AG09319 (cell line): ENCODE measurements at regions not wholly inside any gene's neighbourhood (a gene's known extent, or its start where the extent isn't known, plus 50 kb on each side); places are given as distances from the start of the nearest gene placed in this dataset.

Source experiments
- DNase-seq: peaks from one replicate; pipeline ENCODE4 v3.0.0-alpha.2; 2010; ENCODE audit warnings: low read depth; ENCODE audit errors: extremely low read depth
- TF ChIP-seq, protein P1 (sequence below): IDR thresholded peaks from 2 replicates; pipeline ENCODE4 v1.5.1; 2011; ENCODE audit warnings: low read depth, mild to moderate bottlenecking, inconsistent platforms, low read length, moderate library complexity

GRCh38 chr2:220452561-220452960, 825.1 kb downstream of the SLC4A3 start:
- DNase-seq: no peak
- TF ChIP-seq, protein P1, sequence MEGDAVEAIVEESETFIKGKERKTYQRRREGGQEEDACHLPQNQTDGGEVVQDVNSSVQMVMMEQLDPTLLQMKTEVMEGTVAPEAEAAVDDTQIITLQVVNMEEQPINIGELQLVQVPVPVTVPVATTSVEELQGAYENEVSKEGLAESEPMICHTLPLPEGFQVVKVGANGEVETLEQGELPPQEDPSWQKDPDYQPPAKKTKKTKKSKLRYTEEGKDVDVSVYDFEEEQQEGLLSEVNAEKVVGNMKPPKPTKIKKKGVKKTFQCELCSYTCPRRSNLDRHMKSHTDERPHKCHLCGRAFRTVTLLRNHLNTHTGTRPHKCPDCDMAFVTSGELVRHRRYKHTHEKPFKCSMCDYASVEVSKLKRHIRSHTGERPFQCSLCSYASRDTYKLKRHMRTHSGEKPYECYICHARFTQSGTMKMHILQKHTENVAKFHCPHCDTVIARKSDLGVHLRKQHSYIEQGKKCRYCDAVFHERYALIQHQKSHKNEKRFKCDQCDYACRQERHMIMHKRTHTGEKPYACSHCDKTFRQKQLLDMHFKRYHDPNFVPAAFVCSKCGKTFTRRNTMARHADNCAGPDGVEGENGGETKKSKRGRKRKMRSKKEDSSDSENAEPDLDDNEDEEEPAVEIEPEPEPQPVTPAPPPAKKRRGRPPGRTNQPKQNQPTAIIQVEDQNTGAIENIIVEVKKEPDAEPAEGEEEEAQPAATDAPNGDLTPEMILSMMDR: no peak

DNA sequence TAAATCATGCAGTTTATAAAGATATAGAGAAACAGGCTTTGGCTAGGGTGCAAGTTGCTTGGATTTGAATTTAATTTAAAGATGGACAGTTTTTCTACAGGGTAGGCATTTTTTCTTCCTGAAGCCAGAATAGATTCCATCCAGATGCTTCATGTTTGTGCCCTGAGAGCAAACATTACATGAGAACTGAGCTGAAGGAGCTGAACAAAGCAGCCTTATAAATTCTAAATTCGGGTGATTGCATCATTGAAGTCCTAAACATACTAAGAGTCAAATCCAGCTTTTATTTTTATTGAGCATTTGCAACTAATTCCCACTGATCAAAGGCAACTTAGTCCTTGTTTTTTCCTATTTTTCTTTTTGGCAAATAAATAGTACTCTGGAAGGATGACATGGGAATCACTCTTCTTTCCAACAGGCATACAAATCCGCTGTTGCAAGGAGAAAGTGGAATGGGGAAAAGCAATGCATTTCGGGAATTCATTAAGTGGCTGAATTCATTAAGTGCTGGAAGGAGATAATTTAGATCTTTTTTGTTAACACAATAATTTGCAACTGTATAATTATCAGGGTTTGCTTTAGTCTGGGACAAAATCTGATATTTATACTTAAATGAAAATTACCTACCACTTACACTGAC, 828.0 kb downstream of the SLC4A3 start:
- TF ChIP-seq, protein P1: no peak
- DNase-seq: no peak

GRCh38 chr2:220458051-220458450, 830.6 kb downstream of the SLC4A3 start:
- no peak for DNase-seq
- TF ChIP-seq, protein P1: no peak

- no peak for DNase-seq
- TF ChIP-seq, protein P1: no peak
Observed at GRCh38 chr2:220460257-220460985, 833.0 kb downstream of the SLC4A3 start.

- DNase-seq: no peak
- TF ChIP-seq, protein P1: no peak
Observed at GRCh38 chr2:220463876-220464275, 836.4 kb downstream of the SLC4A3 start.

- no peak for DNase-seq
- TF ChIP-seq, protein P1: no peak
Observed at GRCh38 chr2:220465700-220466099, 838.3 kb downstream of the SLC4A3 start.

GRCh38 chr2:220466251-220466691, 838.8 kb downstream of the SLC4A3 start:
- TF ChIP-seq, protein P1: no peak
- DNase-seq: no peak
